OCI-LY1 (cell line): ENCODE measurements at regions not wholly inside any gene's neighbourhood (a gene's known extent, or its start where the extent isn't known, plus 50 kb on each side); places are given as distances from the start of the nearest gene placed in this dataset.
"Not testable (repeated sequence)": the region's sequence is repeated elsewhere in the genome, so short reads cannot be mapped to it uniquely, and the experiment has no call there.

Experiments used
- H2AFZ ChIP-seq: fragments of 200-600 bp; sonication (generic), shearing (Covaris generic); 2 replicates; pipeline ENCODE4 v1.6.0; 2014; ENCODE audit warnings: antibody characterized with exemption, mild to moderate bottlenecking, low read length
- H3F3A ChIP-seq: fragments of 200-600 bp; sonication (generic), shearing (Covaris generic); 2 replicates; pipeline ENCODE4 v1.6.0; 2014; ENCODE audit warnings: mild to moderate bottlenecking, antibody characterized with exemption, low read length, moderate library complexity; ENCODE audit not compliant: insufficient read depth
- H3K27ac ChIP-seq: fragments of 200-600 bp; sonication (generic); 2 replicates; pipeline ENCODE4 v1.5.1; 2014; ENCODE audit warnings: low read length, mixed run types, mild to moderate bottlenecking, low read depth; ENCODE audit not compliant: poor library complexity, severe bottlenecking
- H3K27me3 ChIP-seq: fragments of 200-600 bp; sonication (generic); 2 replicates; pipeline ENCODE4 v1.6.0; 2014; ENCODE audit warnings: antibody characterized with exemption, mild to moderate bottlenecking, low read length, moderate library complexity; ENCODE audit not compliant: insufficient read depth
- H3K36me3 ChIP-seq: fragments of 200-600 bp; sonication (generic); 2 replicates; pipeline ENCODE4 v1.6.1; 2014; ENCODE audit warnings: mild to moderate bottlenecking, antibody characterized with exemption, low read length, moderate library complexity, mixed read lengths; ENCODE audit not compliant: insufficient read depth
- H3K4me1 ChIP-seq: fragments of 200-600 bp; sonication (generic); 2 replicates; pipeline ENCODE4 v1.5.1; 2014; ENCODE audit warnings: mild to moderate bottlenecking, low read length, moderate library complexity; ENCODE audit not compliant: insufficient read depth, severe bottlenecking
- H3K4me2 ChIP-seq: fragments of 200-600 bp; sonication (generic), shearing (Covaris generic); 2 replicates; pipeline ENCODE4 v1.6.1; 2014; ENCODE audit warnings: low read length
- H3K4me3 ChIP-seq: fragments of 200-600 bp; sonication (generic); 2 replicates; pipeline ENCODE4 v1.5.1; 2014; ENCODE audit warnings: low read length, low read depth, mild to moderate bottlenecking, mixed read lengths; ENCODE audit not compliant: poor library complexity, severe bottlenecking
- H3K79me2 ChIP-seq: fragments of 200-600 bp; shearing (Covaris generic); 2 replicates; pipeline ENCODE4 v1.6.1; 2016; ENCODE audit warnings: mixed run types, low read length, mixed read lengths; ENCODE audit not compliant: insufficient read depth
- H3K9ac ChIP-seq: fragments of 200-600 bp; sonication (generic), shearing (Covaris generic); 2 replicates; pipeline ENCODE4 v1.6.1; 2014; ENCODE audit warnings: mild to moderate bottlenecking, low read length, mixed read lengths
- H3K9me2 ChIP-seq: fragments of 200-600 bp; sonication (generic), shearing (Covaris generic); 2 replicates; pipeline ENCODE4 v1.6.1; 2014; ENCODE audit warnings: low read depth, mild to moderate bottlenecking, low read length, mixed read lengths
- H3K9me3 ChIP-seq: fragments of 200-600 bp; shearing (Covaris generic); 2 replicates; pipeline ENCODE4 v1.6.1; 2014; ENCODE audit warnings: low read length, mixed read lengths
- H4K20me1 ChIP-seq: fragments of 200-600 bp; sonication (generic), shearing (Covaris generic); 2 replicates; pipeline ENCODE4 v1.6.0; 2016; ENCODE audit warnings: mild to moderate bottlenecking, low read length; ENCODE audit not compliant: insufficient read depth
- EZH2 ChIP-seq: fragments of 200-600 bp; sonication (generic), shearing (Covaris generic); IDR thresholded peaks from 2 replicates; pipeline ENCODE4 v1.8.0; 2017; ENCODE audit warnings: borderline replicate concordance, mixed run types, mild to moderate bottlenecking, antibody characterized with exemption, low read length, moderate library complexity, mixed read lengths
- TF ChIP-seq, protein P1 (sequence below): fragments of 200-600 bp; sonication (generic), shearing (Covaris generic); IDR thresholded peaks from 2 replicates; pipeline ENCODE4 v1.5.1; 2017; ENCODE audit warnings: mild to moderate bottlenecking, antibody characterized with exemption, low read length, moderate library complexity, mixed read lengths

- Histone ChIP-seq H3K4me1 (no peaks in the 10 kb centered on the region), H3K27ac (no peak overlapping the region), H3K9me2 (no peaks in the 10 kb centered on the region), H3K27me3 (peaks cover 5% of the 10 kb centered on the region), H3K4me3 (no peak overlapping the region), H3F3A (no peaks in the 10 kb centered on the region), H4K20me1 (no peaks in the 10 kb centered on the region), H3K36me3 (no peaks in the 10 kb centered on the region; the same call in 1 of the 2 replicates), H2AFZ (no peak overlapping the region), H3K4me2 (no peak overlapping the region), H3K9me3 (no peaks in the 10 kb centered on the region), H3K79me2 (no peaks in the 10 kb centered on the region), H3K9ac (no peak overlapping the region)
- TF ChIP-seq EZH2: no peak
- TF ChIP-seq, protein P1, sequence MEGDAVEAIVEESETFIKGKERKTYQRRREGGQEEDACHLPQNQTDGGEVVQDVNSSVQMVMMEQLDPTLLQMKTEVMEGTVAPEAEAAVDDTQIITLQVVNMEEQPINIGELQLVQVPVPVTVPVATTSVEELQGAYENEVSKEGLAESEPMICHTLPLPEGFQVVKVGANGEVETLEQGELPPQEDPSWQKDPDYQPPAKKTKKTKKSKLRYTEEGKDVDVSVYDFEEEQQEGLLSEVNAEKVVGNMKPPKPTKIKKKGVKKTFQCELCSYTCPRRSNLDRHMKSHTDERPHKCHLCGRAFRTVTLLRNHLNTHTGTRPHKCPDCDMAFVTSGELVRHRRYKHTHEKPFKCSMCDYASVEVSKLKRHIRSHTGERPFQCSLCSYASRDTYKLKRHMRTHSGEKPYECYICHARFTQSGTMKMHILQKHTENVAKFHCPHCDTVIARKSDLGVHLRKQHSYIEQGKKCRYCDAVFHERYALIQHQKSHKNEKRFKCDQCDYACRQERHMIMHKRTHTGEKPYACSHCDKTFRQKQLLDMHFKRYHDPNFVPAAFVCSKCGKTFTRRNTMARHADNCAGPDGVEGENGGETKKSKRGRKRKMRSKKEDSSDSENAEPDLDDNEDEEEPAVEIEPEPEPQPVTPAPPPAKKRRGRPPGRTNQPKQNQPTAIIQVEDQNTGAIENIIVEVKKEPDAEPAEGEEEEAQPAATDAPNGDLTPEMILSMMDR: no peak
Measured at GRCh38 chr10:124168581-124168980, 75.2 kb upstream of the CHST15 start.

GRCh38 chr10:124167925-124168324 lies 74.5 kb upstream of the CHST15 start:
- not testable (repeated sequence) for H2AFZ ChIP-seq, H3K36me3 ChIP-seq, H3K9me3 ChIP-seq, H3K4me2 ChIP-seq, H4K20me1 ChIP-seq, H3K27ac ChIP-seq, H3K4me3 ChIP-seq, H3K9me2 ChIP-seq, H3K27me3 ChIP-seq, H3F3A ChIP-seq, H3K9ac ChIP-seq, H3K79me2 ChIP-seq, H3K4me1 ChIP-seq

GRCh38 chr10:124166431-124167125 lies 73.2 kb upstream of the CHST15 start:
- Histone ChIP-seq H3K4me2 (no peak overlapping the region), H3K27ac (no peak overlapping the region), H2AFZ (no peak overlapping the region)

More at GRCh38 chr10:124166431-124167125, 73.2 kb upstream of the CHST15 start:
- Histone ChIP-seq H3K9ac (no peak overlapping the region), H4K20me1 (no peaks in the 10 kb centered on the region), H3K79me2 (no peaks in the 10 kb centered on the region), H3K9me2 (no peaks in the 10 kb centered on the region), H3F3A (no peaks in the 10 kb centered on the region), H3K4me3 (no peak overlapping the region), H3K9me3 (no peaks in the 10 kb centered on the region), H3K4me1 (no peaks in the 10 kb centered on the region), H3K36me3 (no peaks in the 10 kb centered on the region; the same call in 1 of the 2 replicates), H3K27me3 (peaks cover 3% of the 10 kb centered on the region; the same call in 1 of the 2 replicates)
- TF ChIP-seq, protein P1: no peak
- no peak for TF ChIP-seq EZH2
